ENCODE measurements at regions not wholly inside any gene's neighbourhood (a gene's known extent, or its start where the extent isn't known, plus 50 kb on each side); places are given as distances from the start of the nearest gene placed in this dataset.

- Mint-ChIP-seq H3K27ac (no peak overlapping the region), H3K4me3 (no peak overlapping the region), H3K9me3 (no peaks in the 10 kb centered on the region), H3K36me3 (no peaks in the 10 kb centered on the region), H3K27me3 (no peaks in the 10 kb centered on the region), H3K4me1 (ENCODE audit: unreplicated experiment) (no peaks in the 10 kb centered on the region)
- DNase-seq (ENCODE audit: extremely low spot score, unreplicated experiment) = no peak
- TF ChIP-seq, protein P1, sequence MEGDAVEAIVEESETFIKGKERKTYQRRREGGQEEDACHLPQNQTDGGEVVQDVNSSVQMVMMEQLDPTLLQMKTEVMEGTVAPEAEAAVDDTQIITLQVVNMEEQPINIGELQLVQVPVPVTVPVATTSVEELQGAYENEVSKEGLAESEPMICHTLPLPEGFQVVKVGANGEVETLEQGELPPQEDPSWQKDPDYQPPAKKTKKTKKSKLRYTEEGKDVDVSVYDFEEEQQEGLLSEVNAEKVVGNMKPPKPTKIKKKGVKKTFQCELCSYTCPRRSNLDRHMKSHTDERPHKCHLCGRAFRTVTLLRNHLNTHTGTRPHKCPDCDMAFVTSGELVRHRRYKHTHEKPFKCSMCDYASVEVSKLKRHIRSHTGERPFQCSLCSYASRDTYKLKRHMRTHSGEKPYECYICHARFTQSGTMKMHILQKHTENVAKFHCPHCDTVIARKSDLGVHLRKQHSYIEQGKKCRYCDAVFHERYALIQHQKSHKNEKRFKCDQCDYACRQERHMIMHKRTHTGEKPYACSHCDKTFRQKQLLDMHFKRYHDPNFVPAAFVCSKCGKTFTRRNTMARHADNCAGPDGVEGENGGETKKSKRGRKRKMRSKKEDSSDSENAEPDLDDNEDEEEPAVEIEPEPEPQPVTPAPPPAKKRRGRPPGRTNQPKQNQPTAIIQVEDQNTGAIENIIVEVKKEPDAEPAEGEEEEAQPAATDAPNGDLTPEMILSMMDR (conservative IDR thresholded peaks at IDR 0.05) = no peak
Observed at GRCh38 chr5:115469904-115470516, 74.6 kb downstream of the FEM1C start.

- Mint-ChIP-seq H3K27ac (no peak overlapping the region), H3K4me3 (no peak overlapping the region), H3K4me1 (ENCODE audit: unreplicated experiment) (no peaks in the 10 kb centered on the region), H3K36me3 (no peaks in the 10 kb centered on the region), H3K27me3 (no peaks in the 10 kb centered on the region), H3K9me3 (no peaks in the 10 kb centered on the region)
- TF ChIP-seq, protein P1 (conservative IDR thresholded peaks at IDR 0.05) = no peak
- DNase-seq (ENCODE audit: extremely low spot score, unreplicated experiment) = no peak
Observed at GRCh38 chr5:115467628-115468027, 76.9 kb downstream of the FEM1C start.

DNA sequence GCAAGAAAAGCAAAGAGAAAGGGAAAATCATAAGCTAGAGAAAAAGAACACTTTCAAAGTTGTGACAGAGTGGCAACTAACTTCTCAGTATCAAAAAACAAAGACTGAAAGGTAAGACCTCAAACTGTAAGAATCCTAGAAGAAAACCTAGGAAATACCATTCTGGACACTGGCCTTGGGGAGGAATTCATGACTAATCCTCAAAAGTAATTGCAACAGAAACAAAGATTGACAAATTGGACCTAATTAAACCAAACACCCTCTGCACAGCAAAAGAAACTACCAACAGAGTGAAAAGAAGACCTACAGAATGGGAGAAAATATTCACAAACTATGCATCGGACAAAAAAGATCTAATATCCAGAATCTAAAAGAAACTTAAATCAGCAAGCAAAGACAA, 79.1 kb downstream of the FEM1C start:
- Mint-ChIP-seq H3K9me3 (no peaks in the 10 kb centered on the region), H3K27me3 (no peaks in the 10 kb centered on the region), H3K36me3 (no peaks in the 10 kb centered on the region), H3K4me1 (ENCODE audit: unreplicated experiment) (no peaks in the 10 kb centered on the region), H3K27ac (no peak overlapping the region), H3K4me3 (no peak overlapping the region)
- DNase-seq (ENCODE audit: extremely low spot score, unreplicated experiment) = no peak
- TF ChIP-seq, protein P1 (conservative IDR thresholded peaks at IDR 0.05) = no peak

DNA sequence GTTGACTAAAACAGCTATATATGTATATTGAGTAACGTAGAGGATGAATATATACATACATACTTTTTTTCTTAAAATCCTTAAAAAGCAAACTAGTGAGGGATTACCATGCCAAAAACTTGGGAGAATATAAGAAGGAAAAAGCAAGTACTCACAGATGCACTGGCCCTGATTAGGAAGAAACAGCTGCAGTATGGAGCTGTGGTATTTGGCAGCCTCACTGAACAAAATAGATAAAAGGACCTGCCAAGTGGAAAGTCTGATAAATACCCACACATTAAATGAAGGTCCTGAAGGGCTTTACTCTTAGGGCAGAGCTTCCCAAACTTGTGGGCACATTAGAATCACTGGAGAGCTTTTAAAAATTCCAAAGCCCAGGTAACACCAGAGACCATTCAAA, 80.6 kb downstream of the FEM1C start:
- TF ChIP-seq, protein P1 (conservative IDR thresholded peaks at IDR 0.05) = no peak
- Mint-ChIP-seq H3K27me3 (no peaks in the 10 kb centered on the region), H3K36me3 (no peaks in the 10 kb centered on the region), H3K4me3 (no peak overlapping the region), H3K4me1 (ENCODE audit: unreplicated experiment) (no peaks in the 10 kb centered on the region), H3K27ac (no peak overlapping the region), H3K9me3 (no peaks in the 10 kb centered on the region)
- no peak for DNase-seq (ENCODE audit: extremely low spot score, unreplicated experiment)

- Mint-ChIP-seq H3K27me3 (no peaks in the 10 kb centered on the region), H3K27ac (no peak overlapping the region), H3K9me3 (no peaks in the 10 kb centered on the region), H3K36me3 (no peaks in the 10 kb centered on the region), H3K4me1 (ENCODE audit: unreplicated experiment) (peaks cover 4% of the 10 kb centered on the region), H3K4me3 (no peak overlapping the region)
- no peak for DNase-seq (ENCODE audit: extremely low spot score, unreplicated experiment)
- TF ChIP-seq, protein P1 (conservative IDR thresholded peaks at IDR 0.05) = no peak
Observed at GRCh38 chr5:115461506-115462290, 82.9 kb downstream of the FEM1C start.

Data from type B pancreatic cell (in vitro differentiated cells).